H1 (cell line): ENCODE measurements at regions not wholly inside any gene's neighbourhood (a gene's known extent, or its start where the extent isn't known, plus 50 kb on each side); places are given as distances from the start of the nearest gene placed in this dataset.
A peak's percentile ranks its signal among the peaks of the same experiment; 100 is the strongest.

Experiments used
- CTCF ChIA-PET: fragments of 300-600 bp; sonication (Branson Sonifier 250); formaldehyde crosslinking; loops from one replicate; lab custom pipeline; 2021; ENCODE audit not compliant: partially characterized antibody; lab: Charles Lee
- POLR2A ChIA-PET: fragments of 300-600 bp; sonication (Branson Sonifier 250); formaldehyde crosslinking; loops from one replicate; lab custom pipeline; 2021; ENCODE audit warnings: inconsistent platforms; ENCODE audit not compliant: partially characterized antibody; lab: Charles Lee
- DNase-seq, 2 experiments: peaks; one replicate each; pipeline versions ENCODE4 v3.0.0 to v3.0.0-alpha.2; 2010 to 2022; ENCODE audit warnings: low spot score in 2 of 2, low read depth in 1 of 2, mixed read lengths in 1 of 2
- FAIRE-seq: peaks from 2 replicates; lab custom pipeline; 2011; peaks lifted over from hg19 to GRCh38; lab: Jason Lieb, UNC
- H2AFZ ChIP-seq: 2 replicates; pipeline ENCODE4 v1.8.1; 2012; ENCODE audit warnings: low read length, inconsistent platforms
- H2AK5ac ChIP-seq: 2 replicates; pipeline ENCODE4 v1.6.1; 2013; ENCODE audit warnings: low read depth, low read length
- H2BK120ac ChIP-seq: replicated peaks from 2 replicates; pipeline ENCODE3; 2013; ENCODE audit warnings: low read depth, low read length, inconsistent platforms
- H2BK12ac ChIP-seq: 2 replicates; pipeline ENCODE4 v1.6.1; 2013; ENCODE audit warnings: low read depth, low read length
- H2BK15ac ChIP-seq: 2 replicates; pipeline ENCODE4 v1.6.1; 2013; ENCODE audit warnings: low read length
- H2BK20ac ChIP-seq: 2 replicates; pipeline ENCODE4 v1.6.1; 2013; ENCODE audit warnings: low read length
- H2BK5ac ChIP-seq: 2 replicates; pipeline ENCODE4 v1.6.1; 2013; ENCODE audit warnings: low read depth, low read length
- H3K14ac ChIP-seq: 2 replicates; pipeline ENCODE4 v1.6.1; 2013; ENCODE audit warnings: inconsistent platforms; ENCODE audit not compliant: insufficient read length
- H3K18ac ChIP-seq: 2 replicates; pipeline ENCODE4 v1.6.1; 2013; ENCODE audit warnings: low read length; ENCODE audit errors: extremely low read depth
- H3K23ac ChIP-seq: 2 replicates; pipeline ENCODE4 v1.6.1; 2013; ENCODE audit warnings: inconsistent platforms; ENCODE audit not compliant: insufficient read length
- H3K23me2 ChIP-seq: 2 replicates; pipeline ENCODE4 v1.6.1; 2013; ENCODE audit warnings: low read depth, low read length
- H3K27ac ChIP-seq: 2 replicates; pipeline ENCODE4 v1.6.1; 2011; ENCODE audit warnings: low read depth, low read length, inconsistent platforms
- H3K27me3 ChIP-seq, 4 experiments: replicated peaks in 1 of 4; 1 replicate in 1 of 4; 2 replicates in 3 of 4; pipeline versions ENCODE4 v1.6.1 to v1.8.1; 2011 to 2013; ENCODE audit warnings: low read length in 3 of 4, mild to moderate bottlenecking in 3 of 4, inconsistent platforms in 2 of 4, mixed read lengths in 2 of 4, moderate library complexity in 1 of 4; ENCODE audit not compliant: control insufficient read depth in 3 of 4, insufficient read depth in 3 of 4; ENCODE audit errors: extremely low read depth in 1 of 4
- H3K36me3 ChIP-seq, 4 experiments: 2 replicates each; pipeline versions ENCODE4 v1.6.1 to v1.8.1; 2011 to 2013; ENCODE audit warnings: mild to moderate bottlenecking in 4 of 4, low read length in 3 of 4, moderate library complexity in 2 of 4, control low read depth in 1 of 4, inconsistent platforms in 1 of 4; ENCODE audit not compliant: insufficient read depth in 4 of 4, control insufficient read depth in 2 of 4
- H3K4ac ChIP-seq: replicated peaks from 2 replicates; pipeline ENCODE3; 2013; ENCODE audit warnings: low read length, low read depth, mixed read lengths, inconsistent platforms; ENCODE audit not compliant: insufficient read length
- H3K4me1 ChIP-seq, 4 experiments: replicated peaks in 1 of 4; 1 replicate in 1 of 4; 2 replicates in 3 of 4; pipeline versions ENCODE4 v1.6.1 to v1.8.1; 2011 to 2013; ENCODE audit warnings: low read length in 3 of 4, inconsistent platforms in 2 of 4, mixed read lengths in 1 of 4; ENCODE audit not compliant: insufficient read depth in 4 of 4, control insufficient read depth in 3 of 4
- H3K4me2 ChIP-seq, 2 experiments: 2 replicates each; pipeline versions ENCODE4 v1.6.1 to v1.8.1; 2011 to 2013; ENCODE audit warnings: low read depth in 2 of 2, low read length in 2 of 2, control low read depth in 1 of 2, inconsistent platforms in 1 of 2, mild to moderate bottlenecking in 1 of 2; ENCODE audit not compliant: insufficient read depth in 1 of 2
- H3K4me3 ChIP-seq, 4 experiments: fragments of 200-600, 300-600 bp in 1 of 4; sonication (generic), shearing (Covaris generic), sonication (Bioruptor Twin) in 1 of 4; 2 replicates each; pipeline versions ENCODE4 v1.5.1 to v1.8.1; 2011 to 2016; ENCODE audit warnings: low read length in 4 of 4, low read depth in 3 of 4, control low read depth in 2 of 4, inconsistent platforms in 2 of 4, mild to moderate bottlenecking in 2 of 4, mixed read lengths in 1 of 4, moderate library complexity in 1 of 4; ENCODE audit not compliant: insufficient read depth in 2 of 4; ENCODE audit errors: extremely low read depth in 1 of 4
- H3K56ac ChIP-seq: replicated peaks from 2 replicates; pipeline ENCODE3; 2013; ENCODE audit warnings: low read depth, mild to moderate bottlenecking, mixed read lengths, low read length, inconsistent platforms; ENCODE audit not compliant: insufficient read length
- H3K79me1 ChIP-seq: 2 replicates; pipeline ENCODE4 v1.6.1; 2013; ENCODE audit warnings: low read depth, low read length, control low read depth
- H3K79me2 ChIP-seq, 2 experiments: 2 replicates each; pipeline versions ENCODE4 v1.6.1 to v1.8.1; 2012 to 2013; ENCODE audit warnings: low read length in 2 of 2, mild to moderate bottlenecking in 2 of 2, inconsistent platforms in 1 of 2; ENCODE audit not compliant: insufficient read depth in 2 of 2, control insufficient read depth in 1 of 2
- H3K9ac ChIP-seq, 4 experiments: replicated peaks in 1 of 4; 1 replicate in 1 of 4; 2 replicates in 3 of 4; pipeline versions ENCODE4 v1.6.1 to v1.8.1; 2011 to 2013; ENCODE audit warnings: low read depth in 3 of 4, low read length in 3 of 4, control low read depth in 2 of 4, mild to moderate bottlenecking in 2 of 4, moderate library complexity in 2 of 4, inconsistent platforms in 1 of 4; ENCODE audit errors: extremely low read depth in 1 of 4
- H3K9me3 ChIP-seq, 2 experiments: 2 replicates each; pipeline versions ENCODE4 v1.6.1 to v1.8.1; 2012 to 2013; ENCODE audit warnings: mild to moderate bottlenecking in 2 of 2, moderate library complexity in 2 of 2, control low read depth in 1 of 2, inconsistent platforms in 1 of 2, low read depth in 1 of 2, low read length in 1 of 2, mixed read lengths in 1 of 2; ENCODE audit not compliant: insufficient read depth in 2 of 2
- H4K20me1 ChIP-seq, 2 experiments: replicated peaks in 1 of 2; 2 replicates each; pipeline versions ENCODE3 to v1.8.1; 2011 to 2013; ENCODE audit warnings: inconsistent platforms in 2 of 2, low read length in 2 of 2, mild to moderate bottlenecking in 1 of 2; ENCODE audit not compliant: insufficient read depth in 2 of 2, control insufficient read depth in 1 of 2
- H4K5ac ChIP-seq: 2 replicates; pipeline ENCODE4 v1.6.1; 2013; ENCODE audit warnings: low read length, low read depth, mixed read lengths, inconsistent platforms; ENCODE audit not compliant: insufficient read length
- H4K8ac ChIP-seq: 2 replicates; pipeline ENCODE4 v1.8.0; 2013; ENCODE audit warnings: mild to moderate bottlenecking, moderate library complexity, low read length, inconsistent platforms; ENCODE audit not compliant: insufficient read depth; ENCODE audit errors: extremely low read depth
- H4K91ac ChIP-seq: replicated peaks from 2 replicates; pipeline ENCODE3; 2013; ENCODE audit warnings: low read length, mixed read lengths, inconsistent platforms; ENCODE audit not compliant: insufficient read length
- CBX8 ChIP-seq: fragments of 300-800, 300-1000 bp; sonication (generic); IDR thresholded peaks from 2 replicates; pipeline ENCODE4 v1.7.1; 2016; ENCODE audit warnings: low read depth, low read length, borderline replicate concordance
- CTCF ChIP-seq, 3 experiments: IDR thresholded peaks; 1 replicate in 2 of 3; 2 replicates in 1 of 3; pipeline versions ENCODE4 v1.5.1 to v1.6.1; 2011; ENCODE audit warnings: low read length in 3 of 3, mild to moderate bottlenecking in 3 of 3, inconsistent platforms in 2 of 3, low read depth in 1 of 3, moderate library complexity in 1 of 3; ENCODE audit not compliant: insufficient read depth in 1 of 3; ENCODE audit errors: control extremely low read depth in 1 of 3
- GTF2F1 ChIP-seq: IDR thresholded peaks from 2 replicates; pipeline ENCODE4 v1.6.1; 2012; ENCODE audit warnings: low read depth, low read length, improper control_type of control experiment, borderline replicate concordance
- HDAC6 ChIP-seq: IDR thresholded peaks from one replicate; pipeline ENCODE4 v1.7.1; 2012; ENCODE audit warnings: low read depth, mild to moderate bottlenecking, inconsistent platforms, low read length, moderate library complexity
- JUN ChIP-seq: IDR thresholded peaks from 2 replicates; pipeline ENCODE4 v1.6.1; 2011; ENCODE audit warnings: low read depth, mild to moderate bottlenecking, improper control_type of control experiment, low read length
- POLR2A ChIP-seq, 2 experiments: IDR thresholded peaks; 1 replicate in 1 of 2; 2 replicates in 1 of 2; pipeline ENCODE4 v1.6.1; 2011; ENCODE audit warnings: low read depth in 2 of 2, low read length in 2 of 2, mild to moderate bottlenecking in 2 of 2; ENCODE audit errors: control extremely low read depth in 1 of 2
- SAP30 ChIP-seq: fragments of 300-600 bp; sonication (generic); IDR thresholded peaks from 2 replicates; pipeline ENCODE4 v1.7.1; 2012; ENCODE audit warnings: low read length, moderate library complexity, mild to moderate bottlenecking, inconsistent platforms; ENCODE audit not compliant: insufficient read depth, insufficient replicate concordance
- SIX5 ChIP-seq: IDR thresholded peaks from 2 replicates; pipeline ENCODE4 v1.6.1; 2011; ENCODE audit warnings: mild to moderate bottlenecking, low read depth, low read length
- SP2 ChIP-seq: IDR thresholded peaks from 2 replicates; pipeline ENCODE4 v1.6.1; 2012; ENCODE audit warnings: mild to moderate bottlenecking, low read length, inconsistent platforms
- SP4 ChIP-seq: IDR thresholded peaks from 2 replicates; pipeline ENCODE4 v1.6.1; 2012; ENCODE audit warnings: low read length, inconsistent platforms
- SUZ12 ChIP-seq: fragments of 200-600 bp; sonication (generic); IDR thresholded peaks from 2 replicates; pipeline ENCODE4 v1.6.1; 2012; ENCODE audit warnings: mild to moderate bottlenecking, inconsistent platforms, low read length, moderate library complexity, mixed read lengths
- TEAD4 ChIP-seq: IDR thresholded peaks from 2 replicates; pipeline ENCODE4 v1.6.1; 2012; ENCODE audit warnings: low read depth, low read length, inconsistent platforms, mixed read lengths
- YY1 ChIP-seq: IDR thresholded peaks from 2 replicates; pipeline ENCODE4 v1.6.1; 2011; ENCODE audit warnings: low read depth, mild to moderate bottlenecking, low read length
- WGBS, 2 experiments: shearing (Covaris generic) in 1 of 2; methylation state at CpG; one replicate each; pipeline versions ENCODE4 v1.1.6 to v1.1.7; 2013 to 2015; ENCODE audit warnings: low lambda C conversion rate in 2 of 2, mixed read lengths in 2 of 2, inconsistent platforms in 1 of 2, low coverage in 1 of 2, missing lambda C conversion rate in 1 of 2; ENCODE audit not compliant: insufficient replicate concordance in 2 of 2, insufficient coverage in 1 of 2, insufficient read length in 1 of 2; ENCODE audit errors: extremely low coverage in 1 of 2, missing lambda C conversion rate in 1 of 2; 5-methylcytosine and 5-hydroxymethylcytosine counted together

DNA sequence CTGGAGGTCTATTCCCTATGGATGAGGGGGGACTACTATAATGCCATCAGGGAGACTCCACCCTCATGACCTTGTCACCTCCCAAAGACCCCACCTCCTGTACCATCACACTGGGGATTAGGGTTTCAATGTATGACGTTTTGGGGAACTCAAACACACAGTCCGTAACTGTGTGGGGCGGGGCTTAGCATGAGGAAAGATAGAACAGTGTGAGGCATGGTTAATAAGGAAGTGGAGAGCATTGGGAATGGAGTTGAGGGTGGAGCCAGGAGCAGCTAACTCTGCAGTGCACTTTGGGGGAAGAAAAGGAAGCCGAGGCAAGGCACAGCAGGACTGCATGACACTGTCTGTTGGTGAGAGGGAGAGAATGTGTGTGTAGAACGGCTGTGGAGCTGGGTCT, 90.9 kb upstream of the AGBL1 start:
- Histone ChIP-seq H2BK12ac (no peak overlapping the region), H4K8ac (no peak overlapping the region), H2BK5ac (no peak overlapping the region), H2AFZ (peak overlapping the region; percentile 50), H3K18ac (no peak overlapping the region), H3K9ac (no peak overlapping the region), H4K20me1 (no peaks in the 10 kb centered on the region), H3K79me1 (no peaks in the 10 kb centered on the region), H3K79me2 (no peaks in the 10 kb centered on the region), H3K36me3 (no peaks in the 10 kb centered on the region), H3K23ac (no peak overlapping the region), H2AK5ac (no peak overlapping the region), H3K56ac (no peak overlapping the region), H3K4me1 (no peaks in the 10 kb centered on the region), H3K4me3 (no peak overlapping the region), H3K14ac (no peak overlapping the region), H3K9me3 (no peaks in the 10 kb centered on the region), H3K4me2 (no peak overlapping the region), H4K91ac (no peak overlapping the region), H4K5ac (no peak overlapping the region), H3K23me2 (no peaks in the 10 kb centered on the region), H3K27me3 (no peaks in the 10 kb centered on the region), H2BK20ac (no peak overlapping the region), H3K27ac (no peak overlapping the region), H2BK15ac (no peak overlapping the region)
- 87% methylated on average over 5 of the region's 5 CpGs; no CpG with 5 or more reads in 1 of the 2 experiments for WGBS, 2 experiments
- FAIRE-seq (no peak), DNase-seq (no peak)
- POLR2A ChIA-PET: no interaction called here
- TF ChIP-seq POLR2A (IDR thresholded peaks at IDR 0.05; ENCODE audit: control extremely low read depth in 1 of 2, low read depth in 2 of 2, low read length in 2 of 2) (no peak), SP2 (no peak), YY1 (no peak), CTCF (IDR thresholded peaks at IDR 0.05; ENCODE audit: control extremely low read depth in 1 of 3, insufficient read depth in 1 of 3, low read depth in 1 of 3, low read length in 3 of 3) (no peak), HDAC6 (no peak), CBX8 (no peak), TEAD4 (no peak), SUZ12 (no peak), SIX5 (no peak), GTF2F1 (no peak), SP4 (no peak), SAP30 (no peak), JUN (no peak)
- TF ChIP-seq, all 59 proteins: peak for 0
- no peak overlapping the region for H2BK120ac ChIP-seq
- no peak overlapping the region for H3K4ac ChIP-seq
- CTCF ChIA-PET: no interaction called here
